GM13977 (cell line): ENCODE measurements at regions not wholly inside any gene's neighbourhood (a gene's known extent, or its start where the extent isn't known, plus 50 kb on each side); places are given as distances from the start of the nearest gene placed in this dataset.

Source experiments
- DNase-seq: peaks from one replicate; pipeline ENCODE4 v3.0.0; 2012; ENCODE audit warnings: low spot score
- CTCF ChIP-seq: IDR thresholded peaks from 2 replicates; pipeline ENCODE4 v1.5.1; 2012; ENCODE audit warnings: mild to moderate bottlenecking, control low read depth; ENCODE audit not compliant: insufficient read depth; ENCODE audit errors: extremely low read depth, missing control alignments
- in situ Hi-C: fragments of 300-500 bp; cut with MboI; formaldehyde crosslinking; loops from one replicate; pipeline ENCODE4 v1.12.0; 2022; ENCODE audit warnings: low sequenced_read_pairs, low pct_unique_long_range_greater_than_20kb, mixed read lengths, inconsistent platforms; ENCODE audit not compliant: unreplicated experiment

- no peak for DNase-seq
- TF ChIP-seq CTCF, result no peak
- in situ Hi-C loops, result no loop called here
Observed at GRCh38 chr2:499726-500125, 177.5 kb downstream of the TMEM18 start.

- no peak for DNase-seq
Observed at GRCh38 chr2:498493-499178, 178.6 kb downstream of the TMEM18 start.

GRCh38 chr2:497770-498492 lies 179.3 kb downstream of the TMEM18 start:
- in situ Hi-C loops, result no loop called here
- no peak for TF ChIP-seq CTCF

More at GRCh38 chr2:498493-499178, 178.6 kb downstream of the TMEM18 start:
- TF ChIP-seq CTCF, result no peak
- in situ Hi-C loops, result no loop called here

GRCh38 chr2:496729-497128 lies 180.5 kb downstream of the TMEM18 start:
- DNase-seq, result no peak
- TF ChIP-seq CTCF, result no peak
- in situ Hi-C loops, result no loop called here

More at GRCh38 chr2:497770-498492, 179.3 kb downstream of the TMEM18 start:
- DNase-seq, result no peak

- DNase-seq, result no peak
- in situ Hi-C loops, result no loop called here
- no peak for TF ChIP-seq CTCF
Observed at GRCh38 chr2:495745-496275, 181.4 kb downstream of the TMEM18 start.

DNA sequence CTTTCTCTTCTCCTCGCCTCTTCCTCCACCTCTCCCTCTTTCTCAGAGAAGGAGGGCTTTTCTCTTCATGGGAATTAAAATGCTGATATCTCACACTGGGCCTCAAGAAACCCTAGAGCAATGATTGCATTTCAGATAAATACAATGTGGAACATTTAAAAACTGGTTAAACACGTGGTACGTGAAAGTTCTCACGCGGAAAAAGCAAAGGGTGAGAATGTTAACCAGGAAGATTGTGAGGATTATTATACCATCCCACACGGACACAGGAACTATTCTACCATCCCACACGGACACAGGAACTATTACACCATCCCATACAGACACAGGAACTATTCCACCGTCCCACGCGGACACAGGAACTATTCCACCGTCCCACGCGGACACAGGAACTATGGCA lies 182.4 kb downstream of the TMEM18 start:
- in situ Hi-C loops, result no loop called here
- DNase-seq, result no peak
- TF ChIP-seq CTCF, result no peak
